ENCODE measurements at regions not wholly inside any gene's neighbourhood (a gene's known extent, or its start where the extent isn't known, plus 50 kb on each side); places are given as distances from the start of the nearest gene placed in this dataset.
A peak's percentile ranks its signal among the peaks of the same experiment; 100 is the strongest.

- ChIA-PET POLR2A (ENCODE audit: low non-redundant PET) (no interaction called here), CTCF (no interaction called here)
- Histone ChIP-seq H3K4me3 (ENCODE audit: low read depth, low read length, poor library complexity, severe bottlenecking) (no peak overlapping the region), H3K36me3 (ENCODE audit: insufficient read depth, low read length, poor library complexity, severe bottlenecking) (no peaks in the 10 kb centered on the region), H3K27me3 (replicated peaks; ENCODE audit: insufficient read depth, low read depth, low read length, poor library complexity) (no peaks in the 10 kb centered on the region), H3K27ac (ENCODE audit: low read depth, low read length, poor library complexity, severe bottlenecking) (no peak overlapping the region), H3K9me3 (ENCODE audit: low read depth, low read length, poor library complexity, severe bottlenecking) (no peaks in the 10 kb centered on the region), H3K4me1 (ENCODE audit: insufficient read depth, low read length, poor library complexity, severe bottlenecking) (no peaks in the 10 kb centered on the region)
- TF ChIP-seq EZH2 (IDR thresholded peaks at IDR 0.05; ENCODE audit: borderline replicate concordance, low read depth, low read length, poor library complexity, severe bottlenecking) = no peak
- no peak for TF ChIP-seq CTCF (conservative IDR thresholded peaks at IDR 0.05; ENCODE audit: low read depth, low read length)
- intact Hi-C loops (cut with micrococcal nuclease; ENCODE audit: unreplicated experiment) = no loop called here
- peak; percentile 14 for DNase-seq (ENCODE audit: low spot score)
- no TSS peak for BruUV-seq (replicated peaks)
These were observed 52.7 kb upstream of the ERCC6L2 start for GRCh38 chr9:95822583-95823431.

GRCh38 chr9:95822015-95822414 is 53.5 kb upstream of the ERCC6L2 start:
- no peaks in the 10 kb centered on the region for H3K27me3 ChIP-seq (replicated peaks; ENCODE audit: insufficient read depth, low read depth, low read length, poor library complexity)
- no TSS peak for BruUV-seq (replicated peaks)
- TF ChIP-seq CTCF (conservative IDR thresholded peaks at IDR 0.05; ENCODE audit: low read depth, low read length) (no peak), EZH2 (IDR thresholded peaks at IDR 0.05; ENCODE audit: borderline replicate concordance, low read depth, low read length, poor library complexity, severe bottlenecking) (no peak)
- POLR2A ChIA-PET (ENCODE audit: low non-redundant PET) = no interaction called here
- CTCF ChIA-PET = no interaction called here
- intact Hi-C loops (cut with micrococcal nuclease; ENCODE audit: unreplicated experiment) = no loop called here
- H3K36me3 ChIP-seq (ENCODE audit: insufficient read depth, low read length, poor library complexity, severe bottlenecking) = no peaks in the 10 kb centered on the region
- no peak for DNase-seq (ENCODE audit: low spot score)
- H3K27ac ChIP-seq (ENCODE audit: low read depth, low read length, poor library complexity, severe bottlenecking) = no peak overlapping the region
- no peak overlapping the region for H3K4me3 ChIP-seq (ENCODE audit: low read depth, low read length, poor library complexity, severe bottlenecking)
- H3K9me3 ChIP-seq (ENCODE audit: low read depth, low read length, poor library complexity, severe bottlenecking) = no peaks in the 10 kb centered on the region
- H3K4me1 ChIP-seq (ENCODE audit: insufficient read depth, low read length, poor library complexity, severe bottlenecking) = no peaks in the 10 kb centered on the region

- Histone ChIP-seq H3K4me1 (ENCODE audit: insufficient read depth, low read length, poor library complexity, severe bottlenecking) (no peaks in the 10 kb centered on the region), H3K27ac (ENCODE audit: low read depth, low read length, poor library complexity, severe bottlenecking) (no peak overlapping the region), H3K27me3 (replicated peaks; ENCODE audit: insufficient read depth, low read depth, low read length, poor library complexity) (no peaks in the 10 kb centered on the region), H3K4me3 (ENCODE audit: low read depth, low read length, poor library complexity, severe bottlenecking) (no peak overlapping the region), H3K36me3 (ENCODE audit: insufficient read depth, low read length, poor library complexity, severe bottlenecking) (no peaks in the 10 kb centered on the region), H3K9me3 (ENCODE audit: low read depth, low read length, poor library complexity, severe bottlenecking) (no peaks in the 10 kb centered on the region)
- ChIA-PET CTCF (no interaction called here), POLR2A (ENCODE audit: low non-redundant PET) (no interaction called here)
- no peak for DNase-seq (ENCODE audit: low spot score)
- no TSS peak for BruUV-seq (replicated peaks)
- TF ChIP-seq EZH2 (IDR thresholded peaks at IDR 0.05; ENCODE audit: borderline replicate concordance, low read depth, low read length, poor library complexity, severe bottlenecking) = no peak
- TF ChIP-seq CTCF (conservative IDR thresholded peaks at IDR 0.05; ENCODE audit: low read depth, low read length) = no peak
- intact Hi-C loops (cut with micrococcal nuclease; ENCODE audit: unreplicated experiment) = no loop called here
These were observed 55.4 kb upstream of the ERCC6L2 start for GRCh38 chr9:95820074-95820473.

Measured in A673 (cell line).